ENCODE measurements at regions not wholly inside any gene's neighbourhood (a gene's known extent, or its start where the extent isn't known, plus 50 kb on each side); places are given as distances from the start of the nearest gene placed in this dataset.

DNA sequence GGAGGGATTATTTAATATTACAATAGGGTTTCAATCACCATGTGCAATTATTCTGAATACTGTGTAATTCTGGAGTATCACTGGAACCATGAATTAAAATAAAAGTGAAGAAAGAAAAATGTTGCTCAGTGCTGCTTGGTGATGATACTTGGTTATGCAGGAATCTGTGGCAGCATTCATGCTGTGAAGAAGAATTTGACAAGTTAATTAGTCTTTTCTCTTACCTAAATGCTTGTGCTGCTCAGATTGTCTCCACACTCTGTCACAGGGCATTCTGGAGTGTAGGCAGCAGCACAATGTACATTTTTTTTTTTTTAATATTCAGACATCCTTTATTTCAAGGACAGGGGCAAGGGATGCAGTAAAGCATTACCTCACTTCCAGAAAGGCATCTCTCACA, 749.3 kb upstream of the CADM2 start:
- DNase-seq (ENCODE audit: low read depth, low spot score) = no peak

DNA sequence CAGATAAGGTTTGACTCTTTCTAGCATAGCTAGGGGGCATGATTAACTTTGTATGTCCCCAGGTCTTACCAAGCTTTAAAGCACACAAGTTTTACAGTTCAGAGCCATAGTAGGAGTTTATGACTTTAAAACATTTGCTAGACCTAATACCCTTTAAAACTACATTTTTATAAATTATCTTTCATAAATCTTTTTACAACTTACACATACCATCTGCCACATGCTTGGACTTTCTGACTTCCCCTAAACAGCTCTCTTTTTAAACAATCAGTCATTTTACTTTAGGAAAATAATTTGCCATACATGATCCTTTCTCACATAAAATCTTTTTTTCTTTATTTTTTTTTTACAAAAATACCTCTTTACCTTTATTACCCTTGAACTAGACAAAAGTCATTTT, 735.3 kb upstream of the CADM2 start:
- DNase-seq (ENCODE audit: low read depth, low spot score) = no peak

DNA sequence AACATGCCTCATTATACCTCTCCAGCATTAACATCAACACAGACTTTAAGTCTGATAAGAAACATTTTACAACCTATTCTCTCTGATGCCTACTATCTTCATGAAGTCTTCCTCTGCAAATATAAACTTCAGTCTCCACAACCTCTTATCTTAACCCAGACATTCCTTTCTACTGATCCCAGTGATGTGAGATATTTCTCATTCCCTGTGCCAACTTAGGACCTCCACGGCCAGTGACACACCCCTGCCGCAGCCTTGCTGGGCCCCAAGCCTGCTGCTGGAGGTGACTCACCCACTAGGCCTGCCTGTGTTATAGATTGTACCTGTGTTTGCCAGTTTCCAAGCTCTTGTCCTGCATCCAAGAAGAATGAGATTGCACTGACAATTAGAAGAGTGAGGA, 734.5 kb upstream of the CADM2 start:
- DNase-seq (ENCODE audit: low read depth, low spot score) = no peak

DNA sequence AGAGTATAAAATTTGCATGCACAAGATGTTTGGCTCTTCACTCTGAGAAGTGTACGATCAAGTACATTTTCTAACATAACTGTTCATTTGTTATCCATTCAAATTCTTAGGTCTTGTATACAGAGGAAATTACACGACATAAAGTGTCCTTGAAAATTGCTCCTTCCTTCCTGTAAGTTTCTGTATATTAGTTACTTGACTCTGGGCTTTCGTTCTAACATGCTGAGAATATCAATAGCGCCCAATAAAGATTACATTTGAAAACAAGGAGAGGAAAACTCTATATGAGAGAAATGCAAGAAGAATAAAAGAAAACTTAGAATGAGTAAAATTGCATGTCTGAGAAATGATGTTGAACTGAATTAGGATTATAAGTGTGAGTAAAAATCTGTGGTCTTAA, 722.5 kb upstream of the CADM2 start:
- DNase-seq (ENCODE audit: low read depth, low spot score) = no peak

DNA sequence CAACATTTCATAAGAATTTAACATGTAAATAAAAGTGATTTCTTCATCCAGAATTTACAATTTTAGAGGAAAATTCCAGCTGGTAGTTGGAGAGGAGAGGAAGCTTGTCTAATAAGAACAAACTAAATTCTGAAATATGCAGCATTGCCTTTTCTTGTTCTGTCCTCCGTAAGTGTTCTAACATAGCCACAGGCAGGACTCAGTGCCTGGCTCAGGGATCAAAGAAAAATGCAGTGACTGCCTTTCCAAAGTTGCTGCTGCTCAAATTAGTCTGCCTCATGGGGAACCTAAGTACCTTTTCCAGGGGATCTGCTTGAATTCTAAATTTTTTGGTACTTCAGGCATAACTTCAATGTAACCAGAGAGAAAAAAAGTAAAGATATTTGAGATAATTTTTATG, 713.0 kb upstream of the CADM2 start:
- no peak for DNase-seq (ENCODE audit: low read depth, low spot score)

DNA sequence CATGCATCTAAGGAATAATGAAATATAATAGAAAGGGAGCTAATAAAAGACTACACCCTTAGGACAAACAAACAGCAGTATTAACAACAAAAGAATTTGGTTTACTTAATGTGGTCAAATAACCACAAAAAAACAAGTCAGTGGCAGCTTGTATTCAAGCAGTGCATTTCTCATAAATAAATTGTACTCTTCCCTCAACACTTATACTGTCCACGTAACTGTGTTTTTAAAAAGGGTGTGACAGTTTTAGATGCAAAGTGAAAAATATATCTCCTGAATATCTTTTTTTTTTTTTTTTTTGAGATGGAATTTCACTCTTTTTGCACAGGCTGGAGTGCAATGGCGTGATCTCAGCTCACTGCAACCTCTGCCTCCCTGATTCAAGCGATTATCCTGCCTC, 698.2 kb upstream of the CADM2 start:
- no peak for DNase-seq (ENCODE audit: low read depth, low spot score)

DNA sequence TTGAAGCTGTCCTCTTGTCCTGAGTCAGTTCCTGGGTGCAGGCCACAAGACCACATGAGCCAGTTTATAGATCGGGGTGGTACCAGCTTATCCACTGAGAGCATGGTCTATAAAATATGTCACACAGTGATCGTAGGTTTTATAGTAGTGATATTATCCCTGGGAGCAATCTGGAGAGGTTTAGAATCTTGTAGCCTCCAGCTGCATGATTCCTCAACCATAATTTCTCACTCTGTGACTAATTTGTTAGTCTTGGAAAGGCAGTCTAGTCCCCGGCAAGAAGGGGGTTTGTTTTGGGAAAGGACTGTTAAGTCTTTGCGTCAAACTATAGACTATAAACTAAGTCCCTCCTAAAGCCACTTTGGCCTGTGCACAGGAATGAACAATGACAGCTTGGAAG, 693.0 kb upstream of the CADM2 start:
- no peak for DNase-seq (ENCODE audit: low read depth, low spot score)

DNA sequence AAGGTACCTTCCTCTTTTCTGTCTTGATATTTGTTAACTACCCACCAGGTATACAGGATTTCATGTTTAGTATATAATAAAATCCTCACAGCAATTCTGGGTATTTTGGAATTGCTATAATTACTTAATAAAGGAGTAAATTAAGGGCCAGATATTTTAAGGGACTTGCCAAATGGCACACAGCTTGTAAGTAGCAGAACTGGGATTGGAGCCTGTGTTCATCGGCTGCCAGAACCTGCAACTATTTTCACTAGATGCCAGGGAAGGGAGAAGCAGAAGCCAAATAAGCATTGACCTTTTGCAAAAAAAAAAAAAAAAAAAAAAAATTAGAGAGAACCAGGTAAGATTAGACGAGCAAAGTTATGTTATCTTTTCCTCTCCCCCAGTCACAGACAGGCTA, 683.3 kb upstream of the CADM2 start:
- DNase-seq (ENCODE audit: low read depth, low spot score) = no peak

DNA sequence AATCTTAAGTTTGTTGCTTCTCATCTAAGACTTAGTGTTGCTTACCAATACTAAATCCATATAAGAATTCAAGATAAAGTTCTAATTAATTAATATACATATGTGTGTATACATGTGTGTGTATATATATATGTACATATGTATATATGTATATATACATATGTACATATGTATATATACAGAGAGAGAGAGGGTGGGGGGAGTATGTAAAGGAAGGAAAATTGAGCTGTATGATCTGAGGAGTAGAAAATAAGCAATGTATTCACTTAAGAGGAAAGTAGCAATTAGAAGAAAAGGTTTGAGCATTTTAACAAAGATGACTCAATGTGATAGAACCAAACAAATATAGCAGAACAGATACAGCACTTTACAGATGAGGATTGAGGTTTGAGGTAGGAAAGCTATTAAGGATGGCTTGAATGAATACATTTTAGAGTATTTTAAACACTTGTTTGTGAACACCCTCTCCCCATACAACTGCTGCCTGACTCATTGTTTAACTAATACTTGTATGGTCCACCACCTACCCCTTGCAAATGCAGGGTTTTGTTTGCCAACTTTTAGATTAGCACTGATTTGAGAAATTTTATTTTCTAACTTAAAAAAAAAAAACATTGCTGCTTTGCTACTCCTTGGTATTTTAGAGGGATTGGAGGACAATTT, 681.1 kb upstream of the CADM2 start:
- no peak for DNase-seq (ENCODE audit: low read depth, low spot score)

DNA sequence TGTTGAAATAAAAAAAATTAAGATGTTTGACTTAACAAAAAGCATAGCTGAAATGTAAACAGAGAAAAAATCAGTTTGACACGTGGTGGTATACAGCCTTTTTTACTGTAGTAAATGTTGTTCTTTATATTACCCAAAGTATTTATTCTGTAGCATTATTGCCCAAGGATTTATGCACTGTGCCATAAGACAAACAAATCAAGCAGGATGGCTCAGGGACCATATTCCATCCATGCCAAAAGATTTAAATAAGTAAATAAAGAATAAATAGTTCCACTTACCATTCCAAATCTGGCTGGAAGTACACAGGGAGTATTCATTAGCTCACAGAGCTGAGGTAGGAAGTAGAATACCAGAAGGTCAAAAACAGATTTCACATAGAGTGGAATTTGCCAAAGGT, 666.7 kb upstream of the CADM2 start:
- DNase-seq (ENCODE audit: low read depth, low spot score) = no peak

DNA sequence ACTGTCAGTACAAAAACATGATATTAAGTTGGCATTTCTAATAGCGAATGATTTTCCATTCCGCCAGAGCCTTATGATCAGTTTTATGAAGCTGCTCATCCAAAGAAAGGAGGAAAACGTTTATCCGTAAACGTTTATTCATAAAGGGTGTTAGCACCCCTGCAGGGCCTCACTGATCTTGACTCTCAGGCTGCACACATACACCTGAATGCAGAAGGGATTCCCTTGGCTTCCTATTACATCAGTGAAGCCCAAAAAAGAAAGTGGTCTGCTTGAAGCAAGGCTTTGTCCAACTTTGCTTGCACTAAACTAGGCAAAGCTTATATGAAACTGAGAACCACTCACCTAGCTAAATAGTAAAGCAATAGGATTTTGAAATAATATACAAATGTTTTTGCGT, 659.5 kb upstream of the CADM2 start:
- DNase-seq (ENCODE audit: low read depth, low spot score) = no peak

DNA sequence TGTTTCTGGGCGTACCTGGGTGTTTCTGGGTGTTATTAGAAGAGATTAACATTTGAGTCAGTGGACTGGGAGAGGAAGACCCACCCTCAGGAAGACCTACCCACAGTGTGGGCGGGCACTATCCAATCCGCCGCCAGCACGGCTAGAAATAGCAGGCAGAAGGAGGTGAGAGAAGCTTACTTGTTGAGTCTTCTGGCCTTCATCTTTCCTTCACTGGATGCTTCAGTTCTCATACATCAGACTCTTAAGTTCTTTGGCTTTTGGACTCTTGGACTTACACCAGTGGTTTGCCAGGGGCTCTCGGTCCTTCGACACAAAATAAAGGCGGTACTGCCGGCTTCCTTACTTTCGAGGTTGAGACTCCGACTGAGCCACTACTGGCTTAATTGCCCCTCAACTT, 654.6 kb upstream of the CADM2 start:
- DNase-seq (ENCODE audit: low read depth, low spot score) = no peak

DNA sequence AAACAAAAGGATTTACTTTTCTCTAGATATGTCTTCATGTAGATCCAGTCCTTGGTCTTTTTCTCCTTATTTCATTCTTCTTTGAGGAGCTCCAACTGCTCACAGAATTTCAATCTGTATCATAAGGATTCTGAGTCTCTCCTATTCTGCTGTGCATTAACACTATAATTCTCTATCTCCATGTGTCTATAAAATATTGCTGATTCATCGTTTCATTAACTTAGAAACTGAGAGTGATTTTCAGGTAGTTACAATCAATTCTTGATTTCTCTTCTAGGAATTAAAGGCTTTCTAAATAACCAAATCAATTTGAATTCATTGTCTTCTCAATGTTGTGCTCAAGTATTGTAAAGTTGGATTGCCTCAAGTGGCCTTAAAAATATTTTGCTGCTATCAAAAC, 651.5 kb upstream of the CADM2 start:
- DNase-seq (ENCODE audit: low read depth, low spot score) = no peak

DNA sequence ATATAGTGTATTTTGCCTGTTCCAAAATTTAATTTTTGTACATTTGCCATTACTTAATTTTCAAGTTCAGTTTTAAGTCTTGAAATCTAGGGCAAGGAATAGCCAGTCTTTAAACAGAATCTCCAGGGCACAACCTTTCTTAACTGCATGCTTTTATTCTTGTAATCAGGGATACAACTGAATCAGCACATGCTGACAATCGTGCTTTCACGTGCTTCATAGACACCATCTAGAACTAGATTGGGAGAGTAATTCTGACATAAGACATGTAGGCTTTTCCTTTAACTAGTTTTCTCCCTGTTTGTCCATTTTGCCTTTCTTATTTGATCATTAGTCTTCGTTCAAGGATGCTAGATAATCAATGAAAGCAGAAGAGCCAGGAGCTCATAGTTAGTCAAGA, 650.4 kb upstream of the CADM2 start:
- no peak for DNase-seq (ENCODE audit: low read depth, low spot score)

DNA sequence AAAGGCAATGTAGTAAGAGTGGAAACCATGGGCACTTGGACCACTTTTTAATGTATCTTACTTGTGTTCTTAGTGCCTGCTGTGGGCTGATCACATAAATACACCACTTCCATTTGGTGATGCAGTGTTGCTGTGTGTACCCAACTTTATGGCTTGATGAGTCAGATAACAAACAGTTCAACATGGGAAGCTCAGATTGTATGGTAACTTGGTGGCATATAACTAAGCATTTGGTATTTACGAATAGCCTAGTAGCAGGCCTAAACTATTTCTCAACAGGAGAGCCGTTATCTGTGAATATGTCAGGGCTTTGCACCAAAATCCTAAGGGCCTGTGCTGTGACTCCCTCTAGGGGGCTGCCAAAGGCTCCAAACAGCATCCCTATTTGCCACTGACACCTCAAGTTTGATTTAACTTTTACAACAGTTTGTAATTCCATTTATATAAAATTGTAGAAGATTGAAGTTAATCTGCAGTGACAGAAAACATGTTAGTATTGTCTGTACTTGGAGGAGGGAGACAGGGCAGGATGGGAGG, 640.4 kb upstream of the CADM2 start:
- DNase-seq (ENCODE audit: low read depth, low spot score) = no peak

DNA sequence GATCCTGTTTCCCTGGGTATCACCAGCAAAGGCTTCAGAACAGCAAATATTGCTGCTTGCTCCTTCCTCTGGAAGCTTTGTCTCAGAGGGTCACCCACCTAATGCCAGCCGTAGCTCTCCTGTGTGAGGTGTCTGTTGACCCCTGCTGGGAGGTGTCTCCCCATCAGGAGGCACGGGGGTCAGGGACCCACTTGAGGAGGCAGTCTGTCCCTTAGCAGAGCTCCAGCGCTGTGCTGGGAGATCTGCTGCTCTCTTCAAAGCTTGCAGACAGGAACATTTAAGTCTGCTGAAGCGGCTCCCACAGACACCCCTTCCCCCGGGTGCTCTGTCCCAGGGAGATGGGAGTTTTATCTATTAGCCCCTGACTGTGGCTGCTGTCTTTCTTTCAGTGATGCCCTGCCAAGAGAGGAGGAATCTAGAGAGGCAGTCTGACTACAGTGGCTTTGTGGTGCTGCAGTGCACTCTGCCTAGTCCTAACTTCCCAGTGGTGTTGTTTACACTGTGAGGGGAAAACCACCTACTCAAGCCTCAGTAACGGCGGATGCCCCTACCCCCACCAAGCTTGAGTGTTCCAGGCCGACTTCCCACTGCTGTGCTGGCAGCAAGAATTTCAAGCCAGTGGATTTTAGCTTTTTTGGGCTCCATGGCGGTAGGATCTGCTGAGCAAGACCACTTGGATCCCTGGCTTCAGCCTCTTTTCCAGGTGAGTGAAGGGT, 593.1 kb upstream of the CADM2 start:
- DNase-seq (ENCODE audit: low read depth, low spot score) = peak; percentile 18
